ENCODE measurements at regions not wholly inside any gene's neighbourhood (a gene's known extent, or its start where the extent isn't known, plus 50 kb on each side); places are given as distances from the start of the nearest gene placed in this dataset.
A peak's percentile ranks its signal among the peaks of the same experiment; 100 is the strongest.
"Not testable (repeated sequence)": the region's sequence is repeated elsewhere in the genome, so short reads cannot be mapped to it uniquely, and the experiment has no call there.

GRCh38 chr7:112654322-112655216 lies 135.6 kb downstream of the TMEM168 start:
- in situ Hi-C loops (cut with HindIII; ENCODE audit: low pct_unique_long_range_greater_than_20kb, low sequenced_read_pairs): no loop called here
- TF ChIP-seq JUND (IDR thresholded peaks at IDR 0.05; ENCODE audit: low read depth): no peak
- DNase-seq (ENCODE audit: low read depth in 1 of 2, low spot score in 1 of 2): no peak

DNA sequence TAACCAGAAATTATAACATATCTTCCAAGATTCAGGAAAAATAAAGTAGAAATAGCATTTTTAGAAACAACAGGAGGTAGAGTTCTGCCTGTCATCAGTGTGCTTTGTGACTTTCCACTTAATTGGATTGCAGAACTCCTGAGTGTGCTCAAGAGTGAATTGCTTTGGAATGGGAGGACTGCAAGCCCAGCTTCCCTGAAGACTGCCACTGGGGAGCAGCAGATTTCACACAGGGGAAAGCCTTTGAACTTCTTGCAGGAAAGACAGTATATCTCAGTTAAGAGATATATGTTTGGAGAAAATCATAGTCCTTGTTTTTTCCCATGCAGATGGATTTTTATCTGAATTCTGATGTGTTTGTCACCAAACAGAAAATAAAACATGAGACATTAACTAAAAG lies 124.5 kb downstream of the TMEM168 start:
- peak; percentile 1 to 57 for DNase-seq (ENCODE audit: low read depth in 1 of 2, low spot score in 1 of 2)

GRCh38 chr7:112668561-112668960 lies 121.6 kb downstream of the TMEM168 start:
- DNase-seq (ENCODE audit: low read depth in 1 of 2, low spot score in 1 of 2): no peak
- in situ Hi-C loops (cut with HindIII; ENCODE audit: low pct_unique_long_range_greater_than_20kb, low sequenced_read_pairs): no loop called here
- TF ChIP-seq JUND (IDR thresholded peaks at IDR 0.05; ENCODE audit: low read depth): no peak

More for the DNA sequence above, 124.5 kb downstream of the TMEM168 start:
- no peak for TF ChIP-seq JUND (IDR thresholded peaks at IDR 0.05; ENCODE audit: low read depth)
- in situ Hi-C loops (cut with HindIII; ENCODE audit: low pct_unique_long_range_greater_than_20kb, low sequenced_read_pairs): no loop called here

DNA sequence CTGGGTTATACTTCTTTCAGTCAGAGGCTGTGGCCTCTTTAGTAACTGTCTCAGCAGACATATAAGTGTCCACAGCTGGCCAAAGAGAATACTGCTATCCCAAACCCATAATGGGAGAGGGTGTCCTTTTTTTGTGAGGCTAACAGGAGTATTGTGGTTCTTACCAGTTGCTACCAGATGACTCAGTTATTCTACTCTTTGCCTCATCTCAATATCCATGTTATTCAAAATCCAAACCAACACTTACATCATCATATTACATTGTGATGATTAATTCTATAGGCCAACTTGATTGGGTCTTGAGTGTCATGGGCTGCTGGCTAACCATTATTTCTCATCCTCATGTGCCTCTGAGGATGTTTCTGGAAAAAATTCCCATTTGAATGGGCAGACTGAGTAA lies 120.9 kb downstream of the TMEM168 start:
- in situ Hi-C loops (cut with HindIII; ENCODE audit: low pct_unique_long_range_greater_than_20kb, low sequenced_read_pairs): no loop called here
- TF ChIP-seq JUND (IDR thresholded peaks at IDR 0.05; ENCODE audit: low read depth): no peak
- DNase-seq (ENCODE audit: low read depth in 1 of 2, low spot score in 1 of 2): no peak

- DNase-seq (ENCODE audit: low read depth in 1 of 2, low spot score in 1 of 2): no peak
- TF ChIP-seq JUND (IDR thresholded peaks at IDR 0.05; ENCODE audit: low read depth): no peak
- in situ Hi-C loops (cut with HindIII; ENCODE audit: low pct_unique_long_range_greater_than_20kb, low sequenced_read_pairs): no loop called here
Measured at GRCh38 chr7:112670193-112670592, 120.0 kb downstream of the TMEM168 start.

DNA sequence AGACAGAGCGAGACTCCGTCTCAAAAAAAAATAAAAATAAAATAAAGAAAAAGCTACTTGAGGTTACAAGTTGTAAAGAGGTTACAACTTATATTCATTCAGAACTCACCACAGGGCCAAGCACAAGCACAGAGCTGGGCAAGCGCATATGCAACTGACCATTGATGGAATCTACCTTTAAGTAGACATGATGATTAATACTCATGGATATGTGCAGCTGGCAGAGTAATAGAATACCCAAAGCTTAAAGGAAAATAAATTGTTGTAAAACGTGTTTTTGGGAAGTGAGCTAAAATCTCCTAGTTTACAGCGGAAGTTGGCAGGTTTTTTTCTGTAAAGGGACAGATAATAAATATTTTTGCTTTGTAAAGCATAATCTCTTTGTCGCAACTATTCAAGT lies 111.6 kb downstream of the TMEM168 start:
- no peak for TF ChIP-seq JUND (IDR thresholded peaks at IDR 0.05; ENCODE audit: low read depth)
- DNase-seq (ENCODE audit: low read depth in 1 of 2, low spot score in 1 of 2): no peak
- in situ Hi-C loops (cut with HindIII; ENCODE audit: low pct_unique_long_range_greater_than_20kb, low sequenced_read_pairs): no loop called here

- in situ Hi-C loops (cut with HindIII; ENCODE audit: low pct_unique_long_range_greater_than_20kb, low sequenced_read_pairs): not testable (repeated sequence)
- peak in 1 of 2 experiments; percentile 9 for DNase-seq (ENCODE audit: low read depth in 1 of 2, low spot score in 1 of 2)
Measured at GRCh38 chr7:112689466-112690177, 100.6 kb downstream of the TMEM168 start.

- no peak for DNase-seq (ENCODE audit: low read depth in 1 of 2, low spot score in 1 of 2)
- TF ChIP-seq JUND (IDR thresholded peaks at IDR 0.05; ENCODE audit: low read depth): no peak
- in situ Hi-C loops (cut with HindIII; ENCODE audit: low pct_unique_long_range_greater_than_20kb, low sequenced_read_pairs): no loop called here
Measured at GRCh38 chr7:112692333-112692732, 97.9 kb downstream of the TMEM168 start.

GRCh38 chr7:112697211-112697610 lies 93.0 kb downstream of the TMEM168 start:
- DNase-seq (ENCODE audit: low read depth in 1 of 2, low spot score in 1 of 2); in situ Hi-C loops (cut with HindIII; ENCODE audit: low pct_unique_long_range_greater_than_20kb, low sequenced_read_pairs): not testable (repeated sequence)

DNA sequence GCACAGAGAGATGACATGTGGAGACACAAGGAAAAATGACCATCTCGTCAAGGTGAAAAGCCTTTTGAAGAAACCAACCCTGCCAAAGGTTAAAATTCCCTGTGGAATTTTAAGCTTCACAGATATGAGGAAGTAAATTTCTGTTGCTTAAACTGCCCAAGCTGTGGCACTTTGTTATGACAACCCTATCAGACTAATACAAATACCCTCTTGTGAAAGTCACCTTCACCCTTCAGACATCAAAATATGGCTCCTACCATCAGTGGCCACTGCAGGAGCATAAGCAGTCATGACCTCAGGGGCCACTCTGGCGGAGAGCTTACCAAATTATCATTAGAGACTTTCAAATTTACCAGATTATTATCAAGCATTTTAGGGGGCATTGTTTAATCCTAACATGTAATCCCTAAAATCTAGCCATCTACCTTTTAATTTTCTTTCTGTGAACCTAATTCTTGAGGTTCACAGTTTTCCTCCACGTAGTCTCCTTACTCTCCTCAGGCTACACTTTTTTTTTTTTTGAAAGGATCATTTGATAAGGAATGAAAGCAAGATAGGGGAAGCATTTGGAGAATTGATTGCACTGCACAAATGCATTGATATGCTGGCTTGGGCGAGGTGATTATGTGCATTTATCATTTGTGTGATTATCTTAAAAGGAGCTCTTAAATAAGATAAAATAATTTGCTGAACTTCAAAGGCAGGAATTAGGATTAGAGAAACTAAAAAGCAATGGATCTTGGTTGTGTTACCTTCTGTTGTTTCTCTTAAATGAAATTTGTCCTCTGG lies 90.3 kb downstream of the TMEM168 start:
- no peak for DNase-seq (ENCODE audit: low read depth in 1 of 2, low spot score in 1 of 2)
- TF ChIP-seq JUND (IDR thresholded peaks at IDR 0.05; ENCODE audit: low read depth): no peak
- in situ Hi-C loops (cut with HindIII; ENCODE audit: low pct_unique_long_range_greater_than_20kb, low sequenced_read_pairs): no loop called here

DNA sequence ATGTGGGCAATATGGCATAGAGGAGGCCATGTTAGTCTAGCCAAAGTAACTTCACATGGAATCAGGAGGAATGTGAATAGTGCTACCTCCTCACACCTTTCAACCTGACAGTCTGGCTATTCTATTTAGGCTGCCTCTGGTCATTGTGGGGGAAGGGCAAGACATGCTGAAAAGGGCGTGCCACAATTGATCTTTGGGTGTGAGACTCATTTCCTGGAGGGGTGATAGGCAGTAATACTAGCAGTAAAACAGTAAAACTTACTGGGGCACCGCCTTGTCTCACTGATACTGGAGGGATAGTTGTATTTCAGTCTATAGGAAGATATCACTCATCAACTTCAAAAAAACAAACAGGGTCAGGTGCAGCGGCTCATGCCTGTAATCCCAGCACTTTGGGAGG lies 88.7 kb downstream of the TMEM168 start:
- in situ Hi-C loops (cut with HindIII; ENCODE audit: low pct_unique_long_range_greater_than_20kb, low sequenced_read_pairs): no loop called here
- DNase-seq (ENCODE audit: low read depth in 1 of 2, low spot score in 1 of 2): no peak
- TF ChIP-seq JUND (IDR thresholded peaks at IDR 0.05; ENCODE audit: low read depth): no peak

DNA sequence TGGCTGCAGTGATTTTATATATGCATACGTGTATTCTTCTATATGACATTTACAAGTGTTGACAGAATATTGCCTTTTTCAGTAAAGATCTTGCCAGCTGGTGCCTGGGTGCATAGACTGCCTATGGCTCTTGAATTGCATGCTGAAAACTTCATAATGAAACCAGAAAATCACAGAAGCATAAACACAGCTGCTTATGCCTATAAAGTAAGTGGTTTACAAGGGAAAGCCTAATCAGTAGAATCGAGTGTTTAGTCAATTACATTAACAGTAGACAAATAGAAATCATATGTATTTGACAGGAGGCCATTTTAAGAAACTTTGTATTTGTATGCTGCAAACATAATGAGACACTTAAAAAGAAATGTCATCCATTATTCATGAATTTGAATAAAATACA lies 82.5 kb downstream of the TMEM168 start:
- in situ Hi-C loops (cut with HindIII; ENCODE audit: low pct_unique_long_range_greater_than_20kb, low sequenced_read_pairs): no loop called here
- no peak for DNase-seq (ENCODE audit: low read depth in 1 of 2, low spot score in 1 of 2)
- no peak for TF ChIP-seq JUND (IDR thresholded peaks at IDR 0.05; ENCODE audit: low read depth)

- DNase-seq (ENCODE audit: low read depth in 1 of 2, low spot score in 1 of 2): no peak
- TF ChIP-seq JUND (IDR thresholded peaks at IDR 0.05; ENCODE audit: low read depth): no peak
- in situ Hi-C loops (cut with HindIII; ENCODE audit: low pct_unique_long_range_greater_than_20kb, low sequenced_read_pairs): no loop called here
Measured at GRCh38 chr7:112708236-112708635, 82.0 kb downstream of the TMEM168 start.

Measured in T47D (cell line).